GM12872 (cell line): ENCODE measurements at regions not wholly inside any gene's neighbourhood (a gene's known extent, or its start where the extent isn't known, plus 50 kb on each side); places are given as distances from the start of the nearest gene placed in this dataset.

Experiments used
- CTCF ChIP-seq: IDR thresholded peaks from 3 replicates; pipeline ENCODE4 v1.5.1; 2011; ENCODE audit warnings: low read depth, mild to moderate bottlenecking, low read length, moderate library complexity; ENCODE audit not compliant: insufficient read depth

- no peak for TF ChIP-seq CTCF
Observed at GRCh38 chr18:52287151-52287550, 52.8 kb upstream of the DCC start.

- peak; percentile 86 for TF ChIP-seq CTCF
Observed at GRCh38 chr18:52288403-52289004, 51.5 kb upstream of the DCC start.

- TF ChIP-seq CTCF: no peak
Observed at GRCh38 chr18:52289392-52289791, 50.6 kb upstream of the DCC start.
